K562 (cell line): ENCODE measurements at regions not wholly inside any gene's neighbourhood (a gene's known extent, or its start where the extent isn't known, plus 50 kb on each side); places are given as distances from the start of the nearest gene placed in this dataset.

Experiments used
- ATAC-seq: fragments of 200-7000 bp; cut with Tn5 transposase; 3 replicates; pipeline ENCODE4 v1.9.1; 2020; ENCODE audit warnings: moderate library complexity
- BruUV-seq: library from RNA; stranded (reverse); fragments of 400-500 nt; replicated peaks from 2 replicates; lab custom pipeline; 2021; lab: Mats Ljungman, UMichigan
- CTCF ChIA-PET: fragments of 300-600 bp; formaldehyde crosslinking; extraction: SDS; loops from one replicate; lab custom pipeline; 2021; ENCODE audit warnings: low intra/inter-chr PET ratio; lab: Yijun Ruan, JAX
- POLR2A ChIA-PET: fragments of 300-600, 350-650 bp; sonication (Branson Sonifier 250); formaldehyde crosslinking; extraction: SDS; loops from one replicate; lab custom pipeline; 2021; ENCODE audit warnings: antibody characterized with exemption, inconsistent platforms; lab: Yijun Ruan, JAX
- DNase-seq, 4 experiments: peaks; one replicate each; pipeline versions ENCODE4 v3.0.0 to v3.0.0-alpha.2; 2011 to 2018; ENCODE audit warnings: low spot score in 3 of 4, mixed read lengths in 3 of 4; ENCODE audit errors: extremely low read depth in 1 of 4
- FAIRE-seq: peaks from 2 replicates; lab custom pipeline; 2011; peaks lifted over from hg19 to GRCh38; lab: Jason Lieb, UNC
- H2AFZ ChIP-seq: 2 replicates; pipeline ENCODE4 v1.6.0; 2011; ENCODE audit warnings: low read depth, low read length, control low read depth, inconsistent platforms
- H3K27ac ChIP-seq: fragments of 200-600 bp; 3 replicates; pipeline ENCODE4 v1.8.0; 2011; ENCODE audit warnings: low read depth, mild to moderate bottlenecking, control low read depth, inconsistent platforms, low read length, moderate library complexity, mixed read lengths; ENCODE audit errors: extremely low read depth
- H3K27me3 ChIP-seq, 2 experiments: fragments of 300-600 bp in 1 of 2; 2 replicates in 1 of 2; 3 replicates in 1 of 2; pipeline versions ENCODE4 v1.6.0 to v1.8.0; 2011; ENCODE audit warnings: inconsistent platforms in 2 of 2, low read length in 2 of 2, mild to moderate bottlenecking in 1 of 2, mixed read lengths in 1 of 2, moderate library complexity in 1 of 2; ENCODE audit not compliant: control insufficient read depth in 2 of 2, insufficient read depth in 2 of 2
- H3K36me3 ChIP-seq: fragments of 300-600 bp; 3 replicates; pipeline ENCODE4 v1.8.0; 2011; ENCODE audit warnings: mild to moderate bottlenecking, low read length, inconsistent platforms; ENCODE audit not compliant: control insufficient read depth, insufficient read depth
- H3K4me1 ChIP-seq, 2 experiments: fragments of 200-600 bp in 1 of 2; replicated peaks in 1 of 2; 2 replicates in 1 of 2; 3 replicates in 1 of 2; pipeline versions ENCODE4 v1.5.1 to v1.8.0; 2011; ENCODE audit warnings: inconsistent platforms in 2 of 2, low read length in 2 of 2, mild to moderate bottlenecking in 1 of 2, mixed read lengths in 1 of 2, moderate library complexity in 1 of 2; ENCODE audit not compliant: control insufficient read depth in 2 of 2, insufficient read depth in 2 of 2
- H3K4me2 ChIP-seq: 2 replicates; pipeline ENCODE4 v1.6.1; 2011; ENCODE audit warnings: low read length, control low read depth, inconsistent platforms, mixed read lengths; ENCODE audit not compliant: insufficient read depth
- H3K4me3 ChIP-seq: fragments of 200-600 bp; sonication (generic), shearing (Covaris generic); 2 replicates; pipeline ENCODE4 v1.5.1; 2016; ENCODE audit warnings: control low read depth, inconsistent platforms
- H3K79me2 ChIP-seq: fragments of 200-600 bp; 3 replicates; pipeline ENCODE4 v1.8.0; 2011; ENCODE audit warnings: low read length, inconsistent platforms; ENCODE audit not compliant: control insufficient read depth, insufficient read depth
- H3K9ac ChIP-seq, 2 experiments: 2 replicates each; pipeline versions ENCODE4 v1.6.0 to v1.6.1; 2011; ENCODE audit warnings: low read depth in 2 of 2, low read length in 2 of 2, control low read depth in 1 of 2, inconsistent platforms in 1 of 2, mild to moderate bottlenecking in 1 of 2, mixed read lengths in 1 of 2; ENCODE audit not compliant: insufficient read depth in 1 of 2
- H3K9me1 ChIP-seq: one replicate; pipeline ENCODE4 v1.6.0; 2011; ENCODE audit warnings: inconsistent platforms, mild to moderate bottlenecking, low read length, moderate library complexity; ENCODE audit not compliant: control insufficient read depth, insufficient read depth
- H3K9me3 ChIP-seq: replicated peaks from 2 replicates; pipeline ENCODE4 v1.5.1; 2011; ENCODE audit warnings: low read depth, low read length, inconsistent platforms; ENCODE audit not compliant: control insufficient read depth, insufficient read depth
- H4K20me1 ChIP-seq: replicated peaks from 2 replicates; pipeline ENCODE4 v1.6.1; 2011; ENCODE audit warnings: low read length, inconsistent platforms, mixed read lengths; ENCODE audit not compliant: control insufficient read depth, insufficient read depth
- HNRNPLL ChIP-seq: fragments of 200-400 bp; formaldehyde crosslinking; IDR thresholded peaks from 2 replicates; pipeline ENCODE4 v1.6.1; 2017; ENCODE audit warnings: low read length, low read depth, mild to moderate bottlenecking; ENCODE audit not compliant: poor library complexity, severe bottlenecking
- IRF2 ChIP-seq: sonication (generic); formaldehyde crosslinking; IDR thresholded peaks from 2 replicates; pipeline ENCODE4 v1.8.1; 2022; ENCODE audit warnings: mild to moderate bottlenecking, missing genetic modification reagents
- KDM5B ChIP-seq: fragments of 200-600 bp; sonication (generic); IDR thresholded peaks from 2 replicates; pipeline ENCODE4 v1.6.1; 2012; ENCODE audit warnings: low read depth, mild to moderate bottlenecking, moderate library complexity, low read length, control low read depth, inconsistent platforms; ENCODE audit not compliant: insufficient replicate concordance
- NR2C1 ChIP-seq, 2 experiments: fragments of 450-650 bp; IDR thresholded peaks; 2 replicates each; pipeline ENCODE4 v1.6.1; 2017; ENCODE audit warnings: mild to moderate bottlenecking in 2 of 2, antibody characterized with exemption in 1 of 2, inconsistent platforms in 1 of 2, missing compliant biosample characterization in 1 of 2, missing genetic modification characterization in 1 of 2
- PHF20 ChIP-seq: fragments of 450-650 bp; IDR thresholded peaks from 2 replicates; pipeline ENCODE4 v1.6.1; 2018; ENCODE audit not compliant: partially characterized antibody
- U2AF2 ChIP-seq: fragments of 200-400 bp; formaldehyde crosslinking; optimal IDR thresholded peaks from 2 replicates; pipeline ENCODE3; 2017; ENCODE audit warnings: low read depth, mild to moderate bottlenecking, low read length
- XRCC5 ChIP-seq: fragments of 200-400 bp; formaldehyde crosslinking; IDR thresholded peaks from 2 replicates; pipeline ENCODE4 v1.6.1; 2017; ENCODE audit warnings: low read depth, mild to moderate bottlenecking, low read length
- ZBTB8A ChIP-seq: fragments of 450-650 bp; IDR thresholded peaks from 2 replicates; pipeline ENCODE4 v1.6.1; 2018; ENCODE audit warnings: mild to moderate bottlenecking, moderate library complexity; ENCODE audit not compliant: partially characterized antibody
- ZFP1 ChIP-seq: fragments of 450-650 bp; formaldehyde crosslinking; IDR thresholded peaks from 2 replicates; pipeline ENCODE4 v1.4.0; 2020; ENCODE audit warnings: mild to moderate bottlenecking, mixed read lengths
- ZNF184 ChIP-seq: sonication (generic); formaldehyde crosslinking; IDR thresholded peaks from 2 replicates; pipeline ENCODE4 v1.5.0; 2020; ENCODE audit warnings: missing genetic modification reagents
- WGBS: fragments of 100-300 bp; shearing (Covaris generic); methylation state at CpG from one replicate; pipeline ENCODE4 v1.1.6; 2016; ENCODE audit warnings: low coverage, mixed read lengths; ENCODE audit not compliant: insufficient coverage; ENCODE audit errors: missing lambda C conversion rate; 5-methylcytosine and 5-hydroxymethylcytosine counted together
- in situ Hi-C: fragments of 300-500 bp; cut with MboI; formaldehyde crosslinking; loops from 4 replicates; pipeline ENCODE4 v1.15.0; 2018; ENCODE audit warnings: inconsistent platforms, mixed read lengths
- intact Hi-C: fragments of 100-400 bp; cut with micrococcal nuclease; formaldehyde crosslinking; loops from 2 replicates; pipeline ENCODE4 v1.14.2; 2022
- TF ChIP-seq, protein P1 (sequence below): fragments of 250-450 bp; sonication (Bioruptor Pico); IDR thresholded peaks from 2 replicates; pipeline ENCODE4 v1.8.0; 2022; ENCODE audit warnings: inconsistent platforms
- TF ChIP-seq, protein P2 (sequence below): fragments of 150-350 bp; IDR thresholded peaks from 2 replicates; pipeline ENCODE4 v1.6.1; 2014; ENCODE audit warnings: low read depth, mild to moderate bottlenecking, low read length, borderline replicate concordance
- TF ChIP-seq, protein P3 (sequence below): fragments of 450-650 bp; IDR thresholded peaks from 2 replicates; pipeline ENCODE4 v1.6.1; 2018; ENCODE audit warnings: mild to moderate bottlenecking, low read depth; ENCODE audit not compliant: partially characterized antibody

DNA sequence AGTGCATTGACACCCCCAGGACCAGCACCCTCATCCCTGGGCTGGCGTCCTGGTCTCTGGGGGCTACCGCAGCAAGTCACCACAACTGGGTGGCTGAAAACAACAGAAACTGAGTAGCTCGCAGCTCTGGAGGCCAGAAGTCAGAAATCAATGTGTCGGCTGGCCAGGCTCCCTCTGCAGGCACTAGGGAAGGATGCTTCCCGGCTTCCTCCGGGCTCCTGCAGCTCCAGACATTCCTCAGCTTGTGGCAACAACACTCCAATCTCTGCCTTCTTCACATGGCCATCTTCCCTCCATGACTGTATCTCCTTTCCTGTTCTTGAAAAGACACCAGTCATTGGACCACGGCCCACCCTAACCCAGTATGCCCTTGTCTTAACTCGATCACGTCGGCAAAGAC is 224.2 kb downstream of the NPHP4 start:
- no peak overlapping the region for H3K9ac ChIP-seq
- H3K27ac ChIP-seq: no peak overlapping the region
- H3K4me2 ChIP-seq: no peak overlapping the region
- H3K79me2 ChIP-seq: no peaks in the 10 kb centered on the region
- no peak overlapping the region for H2AFZ ChIP-seq
- H3K36me3 ChIP-seq: no peaks in the 10 kb centered on the region
- H3K27me3 ChIP-seq: peaks cover 17 to 75% of the 10 kb centered on the region in 2 experiments
- intact Hi-C loops (no loop called here), in situ Hi-C loops (no loop called here)
- peak; percentile 23; the same call in 1 of the 3 replicates for ATAC-seq
- H3K9me1 ChIP-seq: no peaks in the 10 kb centered on the region
- WGBS: 2% methylated on average over 10 of the region's 10 CpGs
- no peaks in the 10 kb centered on the region for H3K4me1 ChIP-seq
- POLR2A ChIA-PET: interaction anchor here (1.0 kb wide), 1 partner anchor 26 kb away, joined by 3 read pairs; no protein-coding TSS in a partner anchor
- no peak overlapping the region for H3K4me3 ChIP-seq
- DNase-seq: no peak
- TF ChIP-seq, protein P1, sequence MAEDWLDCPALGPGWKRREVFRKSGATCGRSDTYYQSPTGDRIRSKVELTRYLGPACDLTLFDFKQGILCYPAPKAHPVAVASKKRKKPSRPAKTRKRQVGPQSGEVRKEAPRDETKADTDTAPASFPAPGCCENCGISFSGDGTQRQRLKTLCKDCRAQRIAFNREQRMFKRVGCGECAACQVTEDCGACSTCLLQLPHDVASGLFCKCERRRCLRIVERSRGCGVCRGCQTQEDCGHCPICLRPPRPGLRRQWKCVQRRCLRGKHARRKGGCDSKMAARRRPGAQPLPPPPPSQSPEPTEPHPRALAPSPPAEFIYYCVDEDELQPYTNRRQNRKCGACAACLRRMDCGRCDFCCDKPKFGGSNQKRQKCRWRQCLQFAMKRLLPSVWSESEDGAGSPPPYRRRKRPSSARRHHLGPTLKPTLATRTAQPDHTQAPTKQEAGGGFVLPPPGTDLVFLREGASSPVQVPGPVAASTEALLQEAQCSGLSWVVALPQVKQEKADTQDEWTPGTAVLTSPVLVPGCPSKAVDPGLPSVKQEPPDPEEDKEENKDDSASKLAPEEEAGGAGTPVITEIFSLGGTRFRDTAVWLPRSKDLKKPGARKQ (CRISPR knock-in tag): no peak
- TF ChIP-seq KDM5B: no peak
- no peak for TF ChIP-seq XRCC5
- TF ChIP-seq PHF20: no peak
- TF ChIP-seq HNRNPLL: no peak
- TF ChIP-seq ZFP1 (CRISPR knock-in tag): no peak
- no peak for TF ChIP-seq U2AF2
- TF ChIP-seq, protein P2, sequence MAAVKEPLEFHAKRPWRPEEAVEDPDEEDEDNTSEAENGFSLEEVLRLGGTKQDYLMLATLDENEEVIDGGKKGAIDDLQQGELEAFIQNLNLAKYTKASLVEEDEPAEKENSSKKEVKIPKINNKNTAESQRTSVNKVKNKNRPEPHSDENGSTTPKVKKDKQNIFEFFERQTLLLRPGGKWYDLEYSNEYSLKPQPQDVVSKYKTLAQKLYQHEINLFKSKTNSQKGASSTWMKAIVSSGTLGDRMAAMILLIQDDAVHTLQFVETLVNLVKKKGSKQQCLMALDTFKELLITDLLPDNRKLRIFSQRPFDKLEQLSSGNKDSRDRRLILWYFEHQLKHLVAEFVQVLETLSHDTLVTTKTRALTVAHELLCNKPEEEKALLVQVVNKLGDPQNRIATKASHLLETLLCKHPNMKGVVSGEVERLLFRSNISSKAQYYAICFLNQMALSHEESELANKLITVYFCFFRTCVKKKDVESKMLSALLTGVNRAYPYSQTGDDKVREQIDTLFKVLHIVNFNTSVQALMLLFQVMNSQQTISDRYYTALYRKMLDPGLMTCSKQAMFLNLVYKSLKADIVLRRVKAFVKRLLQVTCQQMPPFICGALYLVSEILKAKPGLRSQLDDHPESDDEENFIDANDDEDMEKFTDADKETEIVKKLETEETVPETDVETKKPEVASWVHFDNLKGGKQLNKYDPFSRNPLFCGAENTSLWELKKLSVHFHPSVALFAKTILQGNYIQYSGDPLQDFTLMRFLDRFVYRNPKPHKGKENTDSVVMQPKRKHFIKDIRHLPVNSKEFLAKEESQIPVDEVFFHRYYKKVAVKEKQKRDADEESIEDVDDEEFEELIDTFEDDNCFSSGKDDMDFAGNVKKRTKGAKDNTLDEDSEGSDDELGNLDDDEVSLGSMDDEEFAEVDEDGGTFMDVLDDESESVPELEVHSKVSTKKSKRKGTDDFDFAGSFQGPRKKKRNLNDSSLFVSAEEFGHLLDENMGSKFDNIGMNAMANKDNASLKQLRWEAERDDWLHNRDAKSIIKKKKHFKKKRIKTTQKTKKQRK: no peak
- no peak for TF ChIP-seq NR2C1 (IDR thresholded peaks at IDR 0.05)
- no peak for TF ChIP-seq NR2C1 (tag; IDR thresholded peaks at IDR 0.05)
- no peak for TF ChIP-seq IRF2
- no peak for TF ChIP-seq ZNF184
- TF ChIP-seq, protein P3, sequence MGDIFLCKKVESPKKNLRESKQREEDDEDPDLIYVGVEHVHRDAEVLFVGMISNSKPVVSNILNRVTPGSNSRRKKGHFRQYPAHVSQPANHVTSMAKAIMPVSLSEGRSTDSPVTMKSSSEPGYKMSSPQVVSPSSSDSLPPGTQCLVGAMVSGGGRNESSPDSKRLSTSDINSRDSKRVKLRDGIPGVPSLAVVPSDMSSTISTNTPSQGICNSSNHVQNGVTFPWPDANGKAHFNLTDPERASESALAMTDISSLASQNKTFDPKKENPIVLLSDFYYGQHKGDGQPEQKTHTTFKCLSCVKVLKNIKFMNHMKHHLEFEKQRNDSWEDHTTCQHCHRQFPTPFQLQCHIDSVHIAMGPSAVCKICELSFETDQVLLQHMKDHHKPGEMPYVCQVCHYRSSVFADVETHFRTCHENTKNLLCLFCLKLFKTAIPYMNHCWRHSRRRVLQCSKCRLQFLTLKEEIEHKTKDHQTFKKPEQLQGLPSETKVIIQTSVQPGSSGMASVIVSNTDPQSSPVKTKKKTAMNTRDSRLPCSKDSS: no peak
- TF ChIP-seq ZBTB8A: no peak
- CTCF ChIA-PET: no interaction called here
- H4K20me1 ChIP-seq: no peaks in the 10 kb centered on the region; the same call in 1 of the 2 replicates
- BruUV-seq: no TSS peak
- H3K9me3 ChIP-seq: no peaks in the 10 kb centered on the region
- FAIRE-seq: no peak
